HG03469 (cell line): ENCODE measurements at regions not wholly inside any gene's neighbourhood (a gene's known extent, or its start where the extent isn't known, plus 50 kb on each side); places are given as distances from the start of the nearest gene placed in this dataset.
"Not testable (repeated sequence)": the region's sequence is repeated elsewhere in the genome, so short reads cannot be mapped to it uniquely, and the experiment has no call there.

Experiments used
- ATAC-seq: cut with Tn5 transposase; IDR thresholded peaks from one replicate; pipeline ENCODE4 v1.9.1; 2021; ENCODE audit warnings: mild to moderate bottlenecking, moderate library complexity, moderate number of reproducible peaks; ENCODE audit not compliant: unreplicated experiment

GRCh38 chr5:102663749-102664530, 91.2 kb upstream of the PAM start:
- ATAC-seq, result no peak

- no peak for ATAC-seq
Observed at GRCh38 chr5:102664616-102665335, 90.3 kb upstream of the PAM start.

GRCh38 chr5:102666164-102666946, 88.8 kb upstream of the PAM start:
- ATAC-seq, result no peak

GRCh38 chr5:102668220-102668932, 86.7 kb upstream of the PAM start:
- ATAC-seq, result no peak

GRCh38 chr5:102670224-102670836, 84.8 kb upstream of the PAM start:
- ATAC-seq, result no peak

- ATAC-seq, result not testable (repeated sequence)
Observed at GRCh38 chr5:102671033-102671734, 83.9 kb upstream of the PAM start.

GRCh38 chr5:102678267-102679058, 76.6 kb upstream of the PAM start:
- ATAC-seq, result no peak

- peak; percentile 96 for ATAC-seq
Observed at GRCh38 chr5:102681403-102681983, 73.6 kb upstream of the PAM start.

GRCh38 chr5:102682101-102682647, 72.9 kb upstream of the PAM start:
- ATAC-seq, result no peak

GRCh38 chr5:102688076-102688475, 67.0 kb upstream of the PAM start:
- not testable (repeated sequence) for ATAC-seq

GRCh38 chr5:102688581-102689342, 66.3 kb upstream of the PAM start:
- ATAC-seq, result not testable (repeated sequence)

GRCh38 chr5:102690910-102691309, 64.2 kb upstream of the PAM start:
- ATAC-seq, result no peak

GRCh38 chr5:102691434-102691833, 63.7 kb upstream of the PAM start:
- no peak for ATAC-seq

GRCh38 chr5:102700120-102700831, 54.8 kb upstream of the PAM start:
- no peak for ATAC-seq

- no peak for ATAC-seq
Observed at GRCh38 chr5:102700916-102701315, 54.2 kb upstream of the PAM start.

GRCh38 chr5:102701748-102702147, 53.4 kb upstream of the PAM start:
- ATAC-seq, result no peak
